ENCODE measurements at regions not wholly inside any gene's neighbourhood (a gene's known extent, or its start where the extent isn't known, plus 50 kb on each side); places are given as distances from the start of the nearest gene placed in this dataset.

- DNase-seq: no peak
Measured at GRCh38 chr3:46087871-46088270, 60.6 kb upstream of the XCR1 start.

GRCh38 chr3:46086986-46087385 lies 59.7 kb upstream of the XCR1 start:
- DNase-seq: no peak

- DNase-seq: no peak
Measured at GRCh38 chr3:46086083-46086437, 58.8 kb upstream of the XCR1 start.

- no peak for DNase-seq
Measured at GRCh38 chr3:46085421-46086082, 58.3 kb upstream of the XCR1 start.

GRCh38 chr3:46083956-46084355 lies 56.7 kb upstream of the XCR1 start:
- DNase-seq: no peak

GRCh38 chr3:46082849-46083248 lies 55.6 kb upstream of the XCR1 start:
- no peak for DNase-seq

- no peak for DNase-seq
Measured at GRCh38 chr3:46082021-46082420, 54.7 kb upstream of the XCR1 start.

- no peak for DNase-seq
Measured at GRCh38 chr3:46080969-46081345, 53.7 kb upstream of the XCR1 start.

GRCh38 chr3:46080124-46080968 lies 53.1 kb upstream of the XCR1 start:
- DNase-seq: no peak

- DNase-seq: peak; percentile 46 to 77 (median 58)
Measured at GRCh38 chr3:46078712-46079400, 51.6 kb upstream of the XCR1 start.
